ENCODE measurements at regions not wholly inside any gene's neighbourhood (a gene's known extent, or its start where the extent isn't known, plus 50 kb on each side); places are given as distances from the start of the nearest gene placed in this dataset.

- DNase-seq (ENCODE audit: low spot score), result no peak
- in situ Hi-C loops (cut with MboI; ENCODE audit: low pct_unique_long_range_greater_than_20kb, low sequenced_read_pairs, unreplicated experiment), result no loop called here
- no peak for TF ChIP-seq CTCF (IDR thresholded peaks at IDR 0.05; ENCODE audit: extremely low read depth, insufficient read depth, missing control alignments)
These were observed 742.7 kb upstream of the ACVR2A start for GRCh38 chr2:147101941-147102790.

GRCh38 chr2:147100406-147101035 lies 744.3 kb upstream of the ACVR2A start:
- in situ Hi-C loops (cut with MboI; ENCODE audit: low pct_unique_long_range_greater_than_20kb, low sequenced_read_pairs, unreplicated experiment), result no loop called here
- DNase-seq (ENCODE audit: low spot score), result no peak
- no peak for TF ChIP-seq CTCF (IDR thresholded peaks at IDR 0.05; ENCODE audit: extremely low read depth, insufficient read depth, missing control alignments)

- in situ Hi-C loops (cut with MboI; ENCODE audit: low pct_unique_long_range_greater_than_20kb, low sequenced_read_pairs, unreplicated experiment), result loop anchor here (25.0 kb wide), 1 partner anchor 237 kb away; no protein-coding TSS in a partner anchor
- no peak for DNase-seq (ENCODE audit: low spot score)
These were observed 745.0 kb upstream of the ACVR2A start for GRCh38 chr2:147099845-147100244.

GRCh38 chr2:147098940-147099339 lies 745.9 kb upstream of the ACVR2A start:
- DNase-seq (ENCODE audit: low spot score), result no peak
- no peak for TF ChIP-seq CTCF (IDR thresholded peaks at IDR 0.05; ENCODE audit: extremely low read depth, insufficient read depth, missing control alignments)
- in situ Hi-C loops (cut with MboI; ENCODE audit: low pct_unique_long_range_greater_than_20kb, low sequenced_read_pairs, unreplicated experiment), result loop anchor here (25.0 kb wide), 1 partner anchor 238 kb away; no protein-coding TSS in a partner anchor

More at GRCh38 chr2:147099845-147100244, 745.0 kb upstream of the ACVR2A start:
- TF ChIP-seq CTCF (IDR thresholded peaks at IDR 0.05; ENCODE audit: extremely low read depth, insufficient read depth, missing control alignments), result no peak

GRCh38 chr2:147097747-147098146 lies 747.1 kb upstream of the ACVR2A start:
- TF ChIP-seq CTCF (IDR thresholded peaks at IDR 0.05; ENCODE audit: extremely low read depth, insufficient read depth, missing control alignments), result no peak
- in situ Hi-C loops (cut with MboI; ENCODE audit: low pct_unique_long_range_greater_than_20kb, low sequenced_read_pairs, unreplicated experiment), result loop anchor here (25.0 kb wide), 1 partner anchor 240 kb away; no protein-coding TSS in a partner anchor
- no peak for DNase-seq (ENCODE audit: low spot score)

GRCh38 chr2:147096671-147097070 lies 748.2 kb upstream of the ACVR2A start:
- no peak for DNase-seq (ENCODE audit: low spot score)
- TF ChIP-seq CTCF (IDR thresholded peaks at IDR 0.05; ENCODE audit: extremely low read depth, insufficient read depth, missing control alignments), result no peak
- in situ Hi-C loops (cut with MboI; ENCODE audit: low pct_unique_long_range_greater_than_20kb, low sequenced_read_pairs, unreplicated experiment), result loop anchor here (25.0 kb wide), 1 partner anchor 241 kb away; no protein-coding TSS in a partner anchor

Measured in GM13977 (cell line).